ENCODE measurements at regions not wholly inside any gene's neighbourhood (a gene's known extent, or its start where the extent isn't known, plus 50 kb on each side); places are given as distances from the start of the nearest gene placed in this dataset.
"Not testable (repeated sequence)": the region's sequence is repeated elsewhere in the genome, so short reads cannot be mapped to it uniquely, and the experiment has no call there.

GRCh38 chr2:180291552-180292421, 284.7 kb upstream of the CWC22 start:
- DNase-seq (ENCODE audit: low read depth): no peak

DNA sequence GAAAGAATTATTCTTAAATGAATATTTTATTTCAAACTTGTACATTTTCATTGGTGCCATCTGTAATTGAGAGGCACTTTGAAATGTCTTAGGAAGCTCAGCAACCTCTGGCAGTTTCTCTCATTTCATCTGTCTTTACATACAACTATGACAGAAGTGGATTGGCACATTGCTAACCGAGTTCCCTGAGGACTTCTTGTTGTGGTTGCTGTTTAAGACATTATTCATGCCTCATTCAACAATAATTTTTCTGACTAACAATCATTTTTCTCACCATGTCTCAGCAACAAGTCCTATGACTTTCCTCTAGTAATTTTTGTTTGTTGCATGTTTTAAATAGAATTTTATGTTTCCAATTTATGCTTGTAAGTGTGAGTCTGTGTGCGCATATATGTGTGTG, 284.0 kb upstream of the CWC22 start:
- DNase-seq (ENCODE audit: low read depth): no peak

- no peak for DNase-seq (ENCODE audit: low read depth)
These were observed 282.5 kb upstream of the CWC22 start for GRCh38 chr2:180289627-180290026.

DNA sequence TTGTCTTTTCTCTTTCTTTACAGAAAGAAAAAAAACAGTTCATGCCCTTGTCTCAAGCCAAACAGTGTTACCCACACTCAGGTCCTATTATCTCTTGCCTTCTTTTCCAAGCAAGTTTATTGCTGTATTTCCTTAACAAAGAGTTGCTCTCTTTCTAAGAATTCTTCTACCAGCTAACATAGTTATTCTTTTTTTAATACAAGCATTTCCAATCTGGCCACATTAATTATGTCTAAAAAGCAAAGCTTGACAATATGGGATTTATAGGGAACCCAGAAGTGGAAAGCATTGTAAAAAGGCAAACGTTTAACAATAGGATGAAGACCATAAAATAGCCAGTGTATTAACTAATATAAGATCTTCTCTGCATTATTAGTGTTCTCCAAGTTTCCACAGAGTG, 272.5 kb upstream of the CWC22 start:
- DNase-seq (ENCODE audit: low read depth): no peak

DNA sequence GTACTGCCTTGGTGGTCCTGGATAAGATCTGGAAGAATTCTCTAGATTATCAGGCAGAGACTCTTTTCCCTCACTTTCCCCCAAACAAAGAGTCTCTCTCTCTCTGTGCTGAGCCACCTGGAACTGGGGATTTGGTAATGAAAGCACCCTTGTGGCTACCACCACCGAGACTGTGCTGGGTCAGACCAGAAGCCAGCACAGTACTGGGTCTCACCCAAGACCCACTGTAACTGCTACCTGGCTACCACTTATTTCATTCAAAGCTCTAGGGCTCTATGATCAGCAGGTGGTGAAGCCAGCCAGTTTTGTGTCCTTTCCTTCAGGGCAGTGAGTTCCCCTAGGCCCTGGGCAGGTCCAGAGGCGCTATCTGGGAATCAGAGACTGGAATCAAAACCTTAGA, 269.6 kb upstream of the CWC22 start:
- DNase-seq (ENCODE audit: low read depth): no peak

GRCh38 chr2:180268006-180268405, 260.9 kb upstream of the CWC22 start:
- no peak for DNase-seq (ENCODE audit: low read depth)

DNA sequence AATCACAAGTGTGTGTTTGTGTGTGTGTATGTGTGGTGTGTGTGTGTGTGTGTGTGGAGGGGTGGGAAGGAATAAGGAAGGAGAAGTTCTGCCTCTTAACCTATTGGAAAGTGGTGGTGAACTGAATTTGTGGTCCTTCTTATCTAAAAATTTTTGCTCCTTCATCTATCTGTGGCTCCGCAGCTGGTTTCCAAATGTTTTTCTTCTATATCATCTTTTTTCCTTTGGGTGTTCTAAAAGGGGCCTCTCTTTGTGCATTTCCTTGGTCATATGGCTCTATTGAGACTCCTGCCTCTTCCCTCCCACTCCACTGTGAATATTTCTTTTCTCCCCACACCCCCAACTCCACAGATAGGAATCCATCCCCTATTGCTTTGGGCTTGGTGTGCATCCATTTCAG, 254.9 kb upstream of the CWC22 start:
- no peak for DNase-seq (ENCODE audit: low read depth)

- no peak for DNase-seq (ENCODE audit: low read depth)
These were observed 251.5 kb upstream of the CWC22 start for GRCh38 chr2:180258579-180258978.

GRCh38 chr2:180258041-180258537, 251.0 kb upstream of the CWC22 start:
- DNase-seq (ENCODE audit: low read depth): no peak

DNA sequence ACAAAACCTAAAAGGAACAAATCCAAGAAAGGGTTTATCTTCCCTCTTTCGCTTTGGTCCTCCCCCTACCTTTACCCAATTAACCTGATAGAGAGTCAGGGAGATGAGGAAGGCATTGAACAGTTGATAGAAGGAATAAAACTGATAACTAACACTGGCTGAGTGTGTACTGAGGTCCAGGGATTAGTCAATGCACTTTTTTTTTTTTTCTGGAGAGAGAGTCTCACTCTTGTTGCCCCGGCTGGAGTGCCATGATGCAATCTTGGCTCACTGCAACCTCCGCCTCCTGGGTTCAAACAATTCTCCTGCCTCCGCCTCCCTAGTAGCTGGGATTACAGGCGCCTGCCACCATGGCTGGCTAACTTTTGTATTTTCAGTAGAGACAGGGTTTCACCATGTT, 250.2 kb upstream of the CWC22 start:
- no peak for DNase-seq (ENCODE audit: low read depth)

GRCh38 chr2:180255981-180256380, 248.9 kb upstream of the CWC22 start:
- no peak for DNase-seq (ENCODE audit: low read depth)

DNA sequence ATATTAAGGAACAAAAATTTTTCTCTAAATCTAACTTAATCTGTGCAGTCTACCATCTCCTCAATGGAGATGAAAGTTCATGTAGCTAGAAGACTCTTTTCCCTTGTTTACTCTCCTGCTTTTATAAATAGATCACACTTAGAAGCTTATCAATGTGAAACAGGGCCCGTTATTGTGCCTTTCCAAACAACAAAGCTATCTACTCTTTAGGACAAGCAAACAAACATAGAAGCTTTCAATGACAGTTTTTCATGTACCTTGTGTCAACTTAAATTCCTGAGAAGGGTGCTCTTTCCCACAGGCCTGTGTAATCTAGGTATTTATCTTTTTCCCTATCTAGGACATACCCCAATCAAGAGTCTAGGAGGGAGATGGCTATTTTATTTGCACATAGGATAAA, 247.8 kb upstream of the CWC22 start:
- no peak for DNase-seq (ENCODE audit: low read depth)

GRCh38 chr2:180247658-180248057, 240.6 kb upstream of the CWC22 start:
- DNase-seq (ENCODE audit: low read depth): no peak

GRCh38 chr2:180246268-180246667, 239.2 kb upstream of the CWC22 start:
- DNase-seq (ENCODE audit: low read depth): no peak

DNA sequence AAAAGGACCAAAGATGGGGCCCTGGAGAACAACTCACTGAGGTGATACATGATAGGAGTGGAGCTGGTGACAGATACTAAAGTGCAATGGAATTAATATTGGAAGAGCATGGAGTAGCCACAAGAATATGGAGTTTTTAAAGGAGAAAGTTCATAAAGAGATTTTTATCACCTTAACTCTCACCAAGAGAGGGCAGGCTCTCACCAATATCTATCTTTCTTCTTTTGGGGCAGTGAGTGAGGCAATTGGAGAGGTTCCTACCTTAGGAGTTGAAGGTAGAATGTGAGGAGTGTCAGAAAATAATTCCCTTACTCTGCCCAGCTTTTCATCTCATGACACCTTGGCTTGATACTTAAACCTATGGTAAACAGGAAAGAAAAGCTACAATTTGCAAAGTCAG, 233.7 kb upstream of the CWC22 start:
- DNase-seq (ENCODE audit: low read depth): no peak

GRCh38 chr2:180238729-180239128, 231.6 kb upstream of the CWC22 start:
- DNase-seq (ENCODE audit: low read depth): no peak

- not testable (repeated sequence) for DNase-seq (ENCODE audit: low read depth)
These were observed 229.0 kb upstream of the CWC22 start for GRCh38 chr2:180236061-180236460.

GRCh38 chr2:180235506-180235905, 228.4 kb upstream of the CWC22 start:
- not testable (repeated sequence) for DNase-seq (ENCODE audit: low read depth)

DNA sequence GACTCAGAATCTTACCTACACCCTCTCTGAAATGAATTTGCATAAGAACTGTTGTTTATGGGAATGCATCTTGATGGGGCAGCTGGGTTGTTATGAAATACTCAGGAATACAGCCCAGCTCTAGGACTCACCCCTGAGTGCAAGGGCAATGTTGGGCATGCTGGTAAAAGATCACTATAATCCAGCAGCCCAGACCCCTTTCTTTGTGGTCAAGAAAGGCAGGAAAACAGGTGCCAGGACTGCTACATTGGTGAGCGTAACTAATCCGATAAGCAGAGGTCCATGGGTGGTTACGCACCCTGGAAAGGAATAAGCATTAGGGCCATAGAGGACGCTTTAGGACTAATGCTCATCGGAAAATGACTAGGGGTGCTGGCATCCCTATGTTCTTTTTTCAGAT, 227.9 kb upstream of the CWC22 start:
- not testable (repeated sequence) for DNase-seq (ENCODE audit: low read depth)

DNA sequence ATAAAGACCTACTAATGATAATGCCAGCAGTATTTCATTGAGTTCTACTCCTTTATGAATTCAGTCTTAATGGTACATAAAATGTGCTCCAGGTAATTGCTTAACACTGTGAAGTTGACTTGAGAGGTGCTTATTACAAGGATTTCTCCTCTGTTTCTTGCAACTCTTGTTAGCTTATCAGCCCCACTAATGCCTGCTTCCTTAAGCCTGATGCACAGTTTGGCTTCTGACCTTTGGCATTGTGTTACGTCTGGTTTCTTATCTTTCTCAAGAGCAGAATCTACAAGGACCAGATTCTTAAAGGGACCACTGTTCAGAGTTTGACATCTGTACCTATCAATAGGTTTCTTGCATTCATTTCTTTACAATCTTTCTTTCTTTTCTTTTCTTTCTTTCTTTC, 223.9 kb upstream of the CWC22 start:
- no peak for DNase-seq (ENCODE audit: low read depth)

DNA sequence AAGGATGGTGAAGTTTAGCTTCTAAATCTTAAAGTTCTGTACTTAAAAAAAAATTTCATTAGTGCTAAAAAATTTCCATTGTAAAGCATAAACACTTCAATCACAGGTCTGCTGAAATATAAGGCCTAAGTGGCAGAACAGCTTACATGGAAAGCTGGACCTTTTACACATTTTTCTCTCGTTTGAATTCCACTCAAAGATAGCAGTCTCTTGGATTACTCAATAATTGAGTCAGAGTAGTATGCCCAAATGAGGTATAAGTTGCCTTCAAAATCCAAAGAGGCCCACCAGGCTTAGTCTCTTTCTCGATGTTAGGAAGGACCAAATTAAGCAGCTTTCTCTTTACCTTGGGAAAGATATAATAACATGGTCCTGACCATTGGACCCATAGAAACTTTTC, 220.4 kb upstream of the CWC22 start:
- DNase-seq (ENCODE audit: low read depth): no peak

- DNase-seq (ENCODE audit: low read depth): no peak
These were observed 218.0 kb upstream of the CWC22 start for GRCh38 chr2:180225118-180225517.

GRCh38 chr2:180222644-180223043, 215.5 kb upstream of the CWC22 start:
- DNase-seq (ENCODE audit: low read depth): no peak

- no peak for DNase-seq (ENCODE audit: low read depth)
These were observed 212.4 kb upstream of the CWC22 start for GRCh38 chr2:180219491-180219890.

Data from activated T-helper 9 cell treated with anti-CD3 and anti-CD28 coated beads, Interleukin-2, amount 50 U/mL, for 16 hours (primary cell).